Muscle of arm (tissue), 1 donor: ENCODE measurements at regions not wholly inside any gene's neighbourhood (a gene's known extent, or its start where the extent isn't known, plus 50 kb on each side); places are given as distances from the start of the nearest gene placed in this dataset.
"Not testable (repeated sequence)": the region's sequence is repeated elsewhere in the genome, so short reads cannot be mapped to it uniquely, and the experiment has no call there.

Experiments
- DNase-seq: peaks from one replicate; pipeline ENCODE4 v3.0.0-alpha.2; 2013

DNA sequence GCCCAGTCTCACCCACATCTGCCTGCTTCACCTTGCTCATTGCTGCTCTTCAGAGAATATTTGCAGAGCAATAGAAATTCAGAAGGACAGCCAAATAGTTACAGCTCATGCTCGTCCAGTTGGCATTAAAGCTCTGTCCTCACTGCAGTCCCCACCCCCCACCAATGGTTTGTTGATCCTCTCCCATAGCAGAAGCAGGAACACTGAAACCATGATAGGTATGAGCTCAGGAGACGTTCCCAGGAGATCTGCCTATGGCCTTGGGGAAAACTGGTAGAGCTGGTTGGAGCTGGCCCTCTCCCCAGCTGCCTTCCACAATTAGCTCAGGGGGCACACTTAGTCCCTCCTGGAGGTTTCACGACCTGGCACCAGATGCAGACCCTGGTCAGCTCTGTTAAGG lies 68.6 kb upstream of the KMT2C start:
- no peak for DNase-seq

- DNase-seq, result no peak
These were observed 67.3 kb upstream of the KMT2C start for GRCh38 chr7:152502813-152503790.

DNA sequence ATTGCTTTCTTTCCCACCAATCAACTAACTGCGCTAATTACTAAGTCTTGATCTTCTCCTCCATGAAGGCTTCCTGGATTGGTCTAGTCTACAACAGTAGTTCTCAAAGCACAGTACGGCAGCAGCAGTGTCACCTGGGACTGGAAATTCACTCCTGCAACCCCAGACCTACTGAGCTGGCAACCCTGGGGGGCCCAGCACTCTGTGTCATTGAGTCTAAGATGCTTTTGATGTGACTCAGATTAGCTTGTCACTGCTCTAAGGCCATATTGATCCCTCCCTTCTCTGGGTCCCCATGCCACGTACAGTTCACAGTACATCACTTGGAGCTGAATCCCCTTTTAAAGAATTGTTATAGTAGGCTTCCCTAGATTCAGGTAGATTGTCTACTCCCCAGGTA lies 65.7 kb upstream of the KMT2C start:
- DNase-seq, result no peak

DNA sequence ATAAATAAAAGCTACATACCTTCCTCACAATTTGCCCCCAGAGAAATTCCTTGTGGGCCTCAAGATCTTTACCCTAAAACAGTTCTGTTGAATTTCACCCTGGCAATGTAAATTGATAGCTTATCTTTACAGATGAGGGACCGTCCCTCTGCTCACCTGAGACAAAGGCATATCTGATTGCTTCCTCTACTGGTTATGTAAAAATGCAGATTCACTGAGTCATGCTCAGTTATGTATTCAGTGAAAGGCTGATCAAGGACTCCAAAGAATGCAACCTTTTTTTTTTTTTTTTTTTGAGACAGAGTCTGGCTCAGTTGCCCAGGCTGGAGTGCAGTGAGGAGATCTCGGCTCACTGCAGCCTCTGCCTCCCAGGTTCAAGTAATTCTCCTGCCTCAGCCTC lies 64.2 kb upstream of the KMT2C start:
- DNase-seq, result not testable (repeated sequence)

DNA sequence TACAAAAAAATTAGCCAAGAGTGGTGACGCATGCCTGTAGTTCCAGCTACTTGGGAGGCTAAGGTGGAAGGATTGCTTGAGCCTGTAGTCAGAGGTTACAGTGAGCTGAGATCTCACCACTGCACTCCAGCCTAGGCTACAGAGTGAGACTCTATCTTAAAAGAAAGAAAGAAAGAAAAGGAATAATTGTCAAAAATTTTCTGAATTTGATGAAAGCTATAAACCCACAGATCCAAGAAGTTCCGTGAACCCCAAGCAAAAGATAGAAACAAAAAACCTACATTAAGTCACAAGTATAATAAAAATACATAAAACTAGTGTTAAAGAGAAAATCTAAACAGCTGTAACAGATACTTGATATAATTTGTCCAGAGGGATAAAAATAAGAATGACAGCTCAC lies 60.1 kb upstream of the KMT2C start:
- no peak for DNase-seq

GRCh38 chr7:152492952-152493351 lies 57.1 kb upstream of the KMT2C start:
- no peak for DNase-seq

- no peak for DNase-seq
These were observed 53.2 kb upstream of the KMT2C start for GRCh38 chr7:152489044-152489443.

GRCh38 chr7:152486968-152487367 lies 51.2 kb upstream of the KMT2C start:
- no peak for DNase-seq

DNA sequence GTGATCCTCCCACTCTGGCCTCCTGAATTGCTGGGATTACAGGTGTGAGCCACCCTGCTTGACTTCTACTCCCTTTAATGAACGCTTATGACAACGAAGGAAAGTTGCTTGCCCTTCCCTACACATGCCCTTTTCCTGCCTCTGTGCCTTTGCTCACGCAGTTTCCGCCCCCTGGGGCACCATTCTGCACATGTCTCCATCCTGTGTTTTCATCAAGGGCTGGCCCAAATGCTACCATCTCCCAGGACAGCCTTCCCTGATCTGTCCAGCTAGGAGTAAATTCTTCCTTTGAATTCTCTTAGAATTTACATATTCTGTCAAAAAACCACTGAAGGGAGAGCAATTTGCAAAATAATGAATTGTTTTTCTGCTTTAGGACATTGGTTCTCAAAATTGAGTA lies 50.0 kb upstream of the KMT2C start:
- no peak for DNase-seq
